Tibial artery (tissue), 4 donors: ENCODE measurements at regions not wholly inside any gene's neighbourhood (a gene's known extent, or its start where the extent isn't known, plus 50 kb on each side); places are given as distances from the start of the nearest gene placed in this dataset.

Experiments
- DNase-seq, 2 donors: peaks; one replicate each; pipeline ENCODE4 v3.0.0-alpha.2; 2019
- H3K27ac ChIP-seq, 2 donors: fragments of 200-600 bp; sonication (generic) in 1 of 2; 1 replicate in 1 of 2; 2 replicates in 1 of 2; pipeline ENCODE4 v1.5.1; 2018 to 2019; ENCODE audit warnings: mild to moderate bottlenecking in 1 of 2
- H3K27me3 ChIP-seq, 2 donors: fragments of 200-600 bp; sonication (generic) in 1 of 2; one replicate each; pipeline versions ENCODE4 v1.5.1 to v1.6.0; 2016 to 2019
- H3K36me3 ChIP-seq, 3 donors: fragments of 200-600 bp; sonication (generic) in 2 of 3; one replicate each; pipeline ENCODE4 v1.5.1; 2016 to 2019; ENCODE audit warnings: mild to moderate bottlenecking in 2 of 3
- H3K4me1 ChIP-seq, 4 donors: fragments of 200-600 bp; sonication (generic) in 2 of 4; 1 replicate in 3 of 4; 2 replicates in 1 of 4; pipeline ENCODE4 v1.5.1; 2016 to 2019
- H3K4me3 ChIP-seq, 2 donors: fragments of 200-600 bp; sonication (generic) in 1 of 2; 1 replicate in 1 of 2; 2 replicates in 1 of 2; pipeline ENCODE4 v1.5.1; 2018 to 2019; ENCODE audit warnings: mild to moderate bottlenecking in 2 of 2
- H3K9me3 ChIP-seq, 3 donors: fragments of 200-600 bp; sonication (generic) in 1 of 3; one replicate each; pipeline ENCODE4 v1.5.1; 2016 to 2019
- CTCF ChIP-seq, 2 experiments: fragments of 200-600 bp in 1 of 2; fragments of 450-650 bp in 1 of 2; IDR thresholded peaks; one replicate each; pipeline ENCODE4 v1.5.1; 2017 to 2019; ENCODE audit warnings: antibody characterized with exemption in 2 of 2, mild to moderate bottlenecking in 1 of 2, moderate library complexity in 1 of 2
- intact Hi-C: fragments of 100-400 bp; cut with DNase I; formaldehyde crosslinking; loops from one replicate; pipeline ENCODE4 v1.15.0; 2023; ENCODE audit warnings: low total_unique reads

- no peak for TF ChIP-seq CTCF (IDR thresholded peaks at IDR 0.05)
- Histone ChIP-seq H3K27me3 (no peaks in the 10 kb centered on the region), H3K9me3 (no peaks in the 10 kb centered on the region), H3K27ac (no peak overlapping the region), H3K4me1 (no peaks in the 10 kb centered on the region), H3K4me3 (no peak overlapping the region), H3K36me3 (no peaks in the 10 kb centered on the region)
- DNase-seq, result no peak
- intact Hi-C loops, result no loop called here
These were observed 274.2 kb downstream of the CASP12 start for GRCh38 chr11:104624021-104624420.

- H3K4me3 ChIP-seq, result no peak overlapping the region
- DNase-seq, result no peak
- H3K9me3 ChIP-seq, result no peaks in the 10 kb centered on the region
- TF ChIP-seq CTCF (IDR thresholded peaks at IDR 0.05), result no peak
- no peaks in the 10 kb centered on the region for H3K36me3 ChIP-seq
- intact Hi-C loops, result no loop called here
- H3K4me1 ChIP-seq, result no peaks in the 10 kb centered on the region
- H3K27me3 ChIP-seq, result no peaks in the 10 kb centered on the region
- H3K27ac ChIP-seq, result no peak overlapping the region
These were observed 274.7 kb downstream of the CASP12 start for GRCh38 chr11:104623518-104623917.

- Histone ChIP-seq H3K27me3 (no peaks in the 10 kb centered on the region), H3K4me3 (no peak overlapping the region), H3K36me3 (no peaks in the 10 kb centered on the region), H3K9me3 (no peaks in the 10 kb centered on the region), H3K27ac (no peak overlapping the region), H3K4me1 (no peaks in the 10 kb centered on the region)
- TF ChIP-seq CTCF (IDR thresholded peaks at IDR 0.05), result no peak
- intact Hi-C loops, result no loop called here
- no peak for DNase-seq
These were observed 277.3 kb downstream of the CASP12 start for GRCh38 chr11:104620991-104621390.

- Histone ChIP-seq H3K4me3 (no peak overlapping the region), H3K9me3 (no peaks in the 10 kb centered on the region), H3K27me3 (no peaks in the 10 kb centered on the region), H3K36me3 (no peaks in the 10 kb centered on the region), H3K4me1 (no peaks in the 10 kb centered on the region), H3K27ac (no peak overlapping the region)
- intact Hi-C loops, result no loop called here
- no peak for DNase-seq
- no peak for TF ChIP-seq CTCF (IDR thresholded peaks at IDR 0.05)
These were observed 278.5 kb downstream of the CASP12 start for GRCh38 chr11:104619751-104620150.

- intact Hi-C loops, result no loop called here
- H3K4me1 ChIP-seq, result no peaks in the 10 kb centered on the region
- no peak for DNase-seq
- no peak overlapping the region for H3K27ac ChIP-seq
- H3K36me3 ChIP-seq, result no peaks in the 10 kb centered on the region
- no peak for TF ChIP-seq CTCF (IDR thresholded peaks at IDR 0.05)
- no peaks in the 10 kb centered on the region for H3K9me3 ChIP-seq
- no peak overlapping the region for H3K4me3 ChIP-seq
- no peaks in the 10 kb centered on the region for H3K27me3 ChIP-seq
These were observed 279.3 kb downstream of the CASP12 start for GRCh38 chr11:104618954-104619353.

- Histone ChIP-seq H3K27me3 (no peaks in the 10 kb centered on the region), H3K36me3 (no peaks in the 10 kb centered on the region), H3K4me3 (no peak overlapping the region), H3K27ac (no peak overlapping the region), H3K4me1 (peaks cover 0 to 4% (median 3%) of the 10 kb centered on the region in 4 donors), H3K9me3 (no peaks in the 10 kb centered on the region)
- intact Hi-C loops, result no loop called here
- DNase-seq, result no peak
- TF ChIP-seq CTCF (IDR thresholded peaks at IDR 0.05), result no peak
These were observed 283.3 kb downstream of the CASP12 start for GRCh38 chr11:104614961-104615360.
